OCI-LY1 (cell line): ENCODE measurements at regions not wholly inside any gene's neighbourhood (a gene's known extent, or its start where the extent isn't known, plus 50 kb on each side); places are given as distances from the start of the nearest gene placed in this dataset.

Experiments used
- CTCF ChIP-seq: fragments of 200-600 bp; sonication (generic), shearing (Covaris generic); IDR thresholded peaks from 2 replicates; pipeline ENCODE4 v1.5.1; 2017; ENCODE audit warnings: mild to moderate bottlenecking, antibody characterized with exemption, low read length, moderate library complexity, mixed read lengths
- EZH2 ChIP-seq: fragments of 200-600 bp; sonication (generic), shearing (Covaris generic); IDR thresholded peaks from 2 replicates; pipeline ENCODE4 v1.8.0; 2017; ENCODE audit warnings: borderline replicate concordance, mixed run types, mild to moderate bottlenecking, antibody characterized with exemption, low read length, moderate library complexity, mixed read lengths

GRCh38 chr15:93587059-93587521, 498.1 kb upstream of the RGMA start:
- no peak for TF ChIP-seq CTCF
- TF ChIP-seq EZH2: no peak
